OCI-LY7 (cell line): ENCODE measurements at regions not wholly inside any gene's neighbourhood (a gene's known extent, or its start where the extent isn't known, plus 50 kb on each side); places are given as distances from the start of the nearest gene placed in this dataset.

Experiments
- BruUV-seq: library from RNA; stranded (reverse); fragments of 400-500 nt; replicated peaks from 2 replicates; lab custom pipeline; 2021; lab: Mats Ljungman, UMichigan
- CTCF ChIA-PET: fragments of 300-600 bp; sonication (Branson Sonifier 250); formaldehyde crosslinking; loops from one replicate; lab custom pipeline; 2022; ENCODE audit warnings: antibody characterized with exemption; ENCODE audit not compliant: unreplicated experiment; lab: Charles Lee
- POLR2A ChIA-PET: fragments of 300-600 bp; sonication (Branson Sonifier 250); formaldehyde crosslinking; loops from one replicate; lab custom pipeline; 2022; ENCODE audit warnings: antibody characterized with exemption; lab: Charles Lee
- DNase-seq: peaks from one replicate; pipeline ENCODE4 v3.0.0-alpha.2; 2015; ENCODE audit warnings: low spot score
- H2AFZ ChIP-seq: fragments of 200-600 bp; sonication (generic), shearing (Covaris generic); 2 replicates; pipeline ENCODE4 v1.6.1; 2014; ENCODE audit warnings: mild to moderate bottlenecking, antibody characterized with exemption, low read length, moderate library complexity
- H3K27ac ChIP-seq: fragments of 200-600 bp; sonication (generic); 2 replicates; pipeline ENCODE4 v1.5.1; 2014; ENCODE audit warnings: mixed run types, low read depth, mild to moderate bottlenecking, moderate library complexity, low read length, inconsistent platforms; ENCODE audit not compliant: poor library complexity, severe bottlenecking
- H3K36me3 ChIP-seq: fragments of 200-600 bp; sonication (generic); 2 replicates; pipeline ENCODE4 v1.6.1; 2014; ENCODE audit warnings: mild to moderate bottlenecking, antibody characterized with exemption, low read length, moderate library complexity, mixed read lengths; ENCODE audit not compliant: insufficient read depth
- H3K4me1 ChIP-seq: fragments of 200-600 bp; sonication (generic); 2 replicates; pipeline ENCODE4 v1.5.1; 2014; ENCODE audit warnings: mild to moderate bottlenecking, low read length; ENCODE audit not compliant: insufficient read depth, poor library complexity, severe bottlenecking
- H3K4me2 ChIP-seq: fragments of 200-600 bp; sonication (generic); 2 replicates; pipeline ENCODE4 v1.6.1; 2014; ENCODE audit warnings: mild to moderate bottlenecking, low read length
- H3K4me3 ChIP-seq: fragments of 200-600 bp; sonication (generic); 2 replicates; pipeline ENCODE4 v1.5.1; 2014; ENCODE audit warnings: mild to moderate bottlenecking, low read depth, low read length; ENCODE audit not compliant: poor library complexity, severe bottlenecking
- H3K79me2 ChIP-seq: fragments of 200-600 bp; sonication (generic); 2 replicates; pipeline ENCODE4 v1.6.1; 2016; ENCODE audit warnings: low read depth, mild to moderate bottlenecking, low read length, moderate library complexity, mixed read lengths; ENCODE audit not compliant: insufficient read depth
- H3K9me2 ChIP-seq: fragments of 200-600 bp; sonication (generic); 2 replicates; pipeline ENCODE4 v1.6.1; 2016; ENCODE audit warnings: mild to moderate bottlenecking, low read length, mixed read lengths; ENCODE audit not compliant: insufficient read depth
- H3K9me3 ChIP-seq: fragments of 200-600 bp; sonication (generic); 2 replicates; pipeline ENCODE4 v1.6.1; 2014; ENCODE audit warnings: mild to moderate bottlenecking, mixed run types, low read length, mixed read lengths
- H4K20me1 ChIP-seq: fragments of 200-600 bp; sonication (generic); 2 replicates; pipeline ENCODE4 v1.6.1; 2014; ENCODE audit warnings: mild to moderate bottlenecking, antibody characterized with exemption, low read length, moderate library complexity, mixed read lengths; ENCODE audit not compliant: insufficient read depth
- EZH2phosphoT487 ChIP-seq: fragments of 200-600 bp; sonication (generic); IDR thresholded peaks from 2 replicates; pipeline ENCODE4 v1.6.1; 2018; ENCODE audit warnings: low read depth, borderline replicate concordance, mild to moderate bottlenecking, mixed run types, antibody characterized with exemption, low read length, moderate library complexity, mixed read lengths
- intact Hi-C: fragments of 100-400 bp; cut with micrococcal nuclease; formaldehyde crosslinking; loops from one replicate; pipeline ENCODE4 v1.10.0; 2022; ENCODE audit not compliant: unreplicated experiment
- TF ChIP-seq, protein P1 (sequence below): fragments of 200-600 bp; sonication (generic); conservative IDR thresholded peaks from 2 replicates; pipeline ENCODE4 v1.5.1; 2014; ENCODE audit warnings: mild to moderate bottlenecking, antibody characterized with exemption, low read length, moderate library complexity, mixed read lengths

DNA sequence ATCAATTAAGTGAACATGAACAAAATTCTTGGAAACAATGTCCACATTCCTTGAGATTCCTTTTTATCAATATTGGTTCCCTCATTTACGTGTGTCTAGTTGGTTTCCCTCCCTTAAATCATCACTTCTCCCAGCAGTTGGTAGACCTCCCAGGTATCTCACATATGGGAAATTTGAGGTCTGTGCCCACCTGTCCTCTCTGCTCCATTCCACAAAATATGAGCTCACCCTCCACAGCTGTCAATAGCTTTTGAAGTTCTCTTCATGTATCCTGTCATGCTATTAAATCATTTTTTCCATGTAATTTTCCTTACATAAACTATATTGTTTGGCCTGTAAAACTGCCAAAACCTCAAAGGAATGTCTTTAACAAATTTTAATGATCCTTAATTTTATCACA, 992.2 kb upstream of the ACVR2A start:
- H3K4me3 ChIP-seq, result no peak overlapping the region
- no TSS peak for BruUV-seq
- H3K9me2 ChIP-seq, result no peaks in the 10 kb centered on the region
- H3K27ac ChIP-seq, result no peak overlapping the region
- no peaks in the 10 kb centered on the region for H3K9me3 ChIP-seq
- DNase-seq, result no peak
- no peak overlapping the region for H3K4me2 ChIP-seq
- no peaks in the 10 kb centered on the region for H3K79me2 ChIP-seq
- TF ChIP-seq, protein P1, sequence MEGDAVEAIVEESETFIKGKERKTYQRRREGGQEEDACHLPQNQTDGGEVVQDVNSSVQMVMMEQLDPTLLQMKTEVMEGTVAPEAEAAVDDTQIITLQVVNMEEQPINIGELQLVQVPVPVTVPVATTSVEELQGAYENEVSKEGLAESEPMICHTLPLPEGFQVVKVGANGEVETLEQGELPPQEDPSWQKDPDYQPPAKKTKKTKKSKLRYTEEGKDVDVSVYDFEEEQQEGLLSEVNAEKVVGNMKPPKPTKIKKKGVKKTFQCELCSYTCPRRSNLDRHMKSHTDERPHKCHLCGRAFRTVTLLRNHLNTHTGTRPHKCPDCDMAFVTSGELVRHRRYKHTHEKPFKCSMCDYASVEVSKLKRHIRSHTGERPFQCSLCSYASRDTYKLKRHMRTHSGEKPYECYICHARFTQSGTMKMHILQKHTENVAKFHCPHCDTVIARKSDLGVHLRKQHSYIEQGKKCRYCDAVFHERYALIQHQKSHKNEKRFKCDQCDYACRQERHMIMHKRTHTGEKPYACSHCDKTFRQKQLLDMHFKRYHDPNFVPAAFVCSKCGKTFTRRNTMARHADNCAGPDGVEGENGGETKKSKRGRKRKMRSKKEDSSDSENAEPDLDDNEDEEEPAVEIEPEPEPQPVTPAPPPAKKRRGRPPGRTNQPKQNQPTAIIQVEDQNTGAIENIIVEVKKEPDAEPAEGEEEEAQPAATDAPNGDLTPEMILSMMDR, result no peak
- no peak for TF ChIP-seq EZH2phosphoT487
- H3K4me1 ChIP-seq, result no peaks in the 10 kb centered on the region
- CTCF ChIA-PET, result no interaction called here
- POLR2A ChIA-PET, result no interaction called here
- no peak overlapping the region for H2AFZ ChIP-seq
- H3K36me3 ChIP-seq, result no peaks in the 10 kb centered on the region
- no peaks in the 10 kb centered on the region for H4K20me1 ChIP-seq
- intact Hi-C loops, result no loop called here

DNA sequence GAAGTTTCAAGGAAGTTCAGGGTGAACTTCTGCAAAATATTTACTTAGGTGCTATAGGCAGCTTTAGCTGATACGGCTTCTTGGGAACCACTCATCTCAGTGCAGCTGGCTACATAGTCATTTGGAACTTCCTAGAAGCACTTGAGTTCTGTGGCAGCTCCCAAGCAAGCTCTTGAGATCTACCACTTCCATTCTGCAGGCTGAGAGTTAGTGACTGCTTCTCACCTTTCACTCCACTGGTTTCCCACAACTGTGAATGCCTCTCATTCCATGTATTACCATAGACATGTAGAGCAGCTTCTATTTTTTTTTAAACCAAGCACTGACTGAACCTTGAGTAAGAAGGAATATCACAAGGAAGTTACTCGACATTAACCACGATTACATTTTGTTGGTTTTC, 994.1 kb upstream of the ACVR2A start:
- no peak overlapping the region for H3K4me2 ChIP-seq
- DNase-seq, result no peak
- H3K36me3 ChIP-seq, result no peaks in the 10 kb centered on the region
- H3K9me3 ChIP-seq, result no peaks in the 10 kb centered on the region
- intact Hi-C loops, result no loop called here
- no peak overlapping the region for H3K4me3 ChIP-seq
- TF ChIP-seq, protein P1, result no peak
- TF ChIP-seq EZH2phosphoT487, result no peak
- POLR2A ChIA-PET, result no interaction called here
- H2AFZ ChIP-seq, result no peak overlapping the region
- no peaks in the 10 kb centered on the region for H4K20me1 ChIP-seq
- H3K27ac ChIP-seq, result no peak overlapping the region
- no peaks in the 10 kb centered on the region for H3K9me2 ChIP-seq
- no peaks in the 10 kb centered on the region for H3K4me1 ChIP-seq
- no peaks in the 10 kb centered on the region for H3K79me2 ChIP-seq
- BruUV-seq, result no TSS peak
- CTCF ChIA-PET, result no interaction called here

DNA sequence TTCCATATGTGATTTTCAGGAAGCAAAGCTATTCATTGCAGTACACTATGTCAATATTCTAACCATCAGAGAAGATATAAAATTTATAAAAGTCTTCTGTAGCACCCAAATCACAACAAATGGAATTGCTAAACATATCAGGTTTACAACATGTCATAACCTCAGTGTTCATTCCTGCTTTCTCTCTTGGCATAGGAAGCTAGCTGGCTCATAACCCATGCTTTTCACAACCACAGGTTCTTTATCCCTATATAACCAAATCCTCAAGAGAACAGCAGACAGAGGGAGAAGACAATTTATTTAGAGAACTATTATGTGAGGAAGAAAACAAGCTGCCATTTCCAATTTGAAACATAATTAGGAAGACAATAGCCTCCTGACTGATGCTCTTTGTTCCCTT, 997.0 kb upstream of the ACVR2A start:
- no peak overlapping the region for H3K4me3 ChIP-seq
- H3K4me2 ChIP-seq, result no peak overlapping the region
- intact Hi-C loops, result no loop called here
- BruUV-seq, result no TSS peak
- TF ChIP-seq, protein P1, result no peak
- no peak for TF ChIP-seq EZH2phosphoT487
- no peak for DNase-seq
- no peaks in the 10 kb centered on the region for H3K36me3 ChIP-seq
- CTCF ChIA-PET, result no interaction called here
- no peaks in the 10 kb centered on the region for H3K9me2 ChIP-seq
- POLR2A ChIA-PET, result no interaction called here
- no peak overlapping the region for H2AFZ ChIP-seq
- H3K4me1 ChIP-seq, result no peaks in the 10 kb centered on the region
- H3K27ac ChIP-seq, result no peak overlapping the region
- no peaks in the 10 kb centered on the region for H4K20me1 ChIP-seq
- no peaks in the 10 kb centered on the region for H3K79me2 ChIP-seq
- H3K9me3 ChIP-seq, result no peaks in the 10 kb centered on the region
